NCI-H82 treated with DMSO at 0.1 percent for 48 hours (cell line): ENCODE measurements at regions not wholly inside any gene's neighbourhood (a gene's known extent, or its start where the extent isn't known, plus 50 kb on each side); places are given as distances from the start of the nearest gene placed in this dataset.

Experiments
- DNase-seq: peaks from one replicate; lab custom pipeline; 2025; ENCODE audit not compliant: unreplicated experiment; lab: John Stamatoyannopoulos, UW

DNA sequence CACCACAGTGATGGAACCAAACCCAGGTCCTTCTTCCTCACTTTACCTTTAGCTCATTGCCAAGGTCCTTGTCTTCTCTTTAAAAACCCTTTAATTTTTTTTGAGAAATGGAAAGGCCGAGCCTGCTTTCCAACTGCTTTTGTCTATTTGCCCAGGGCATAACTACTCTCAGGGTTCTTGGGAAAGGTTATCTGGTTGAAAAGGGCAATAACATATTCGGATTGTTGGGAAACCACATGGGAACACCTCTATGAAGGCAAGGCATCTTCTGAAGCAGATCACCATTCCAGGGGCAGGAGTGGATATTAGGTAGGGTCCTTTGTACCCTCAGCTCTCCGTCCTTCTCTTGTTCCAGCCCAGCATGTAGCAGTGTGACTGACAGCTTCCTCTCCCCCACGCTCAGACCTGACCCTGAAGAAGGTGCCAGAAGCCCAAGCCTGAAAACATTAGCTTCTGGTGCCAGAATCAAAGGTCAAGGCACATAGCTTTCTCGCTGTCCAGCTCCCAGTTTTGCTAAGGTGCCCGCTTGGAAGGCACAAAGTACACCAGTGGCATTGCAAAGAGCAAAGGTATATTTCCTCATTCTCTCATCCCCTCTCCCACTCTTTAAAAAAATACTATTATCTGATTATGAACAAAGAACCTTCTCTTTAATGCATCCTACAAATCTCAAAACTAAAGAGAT, 123.2 kb upstream of the LINC00305 start:
- no peak for DNase-seq

DNA sequence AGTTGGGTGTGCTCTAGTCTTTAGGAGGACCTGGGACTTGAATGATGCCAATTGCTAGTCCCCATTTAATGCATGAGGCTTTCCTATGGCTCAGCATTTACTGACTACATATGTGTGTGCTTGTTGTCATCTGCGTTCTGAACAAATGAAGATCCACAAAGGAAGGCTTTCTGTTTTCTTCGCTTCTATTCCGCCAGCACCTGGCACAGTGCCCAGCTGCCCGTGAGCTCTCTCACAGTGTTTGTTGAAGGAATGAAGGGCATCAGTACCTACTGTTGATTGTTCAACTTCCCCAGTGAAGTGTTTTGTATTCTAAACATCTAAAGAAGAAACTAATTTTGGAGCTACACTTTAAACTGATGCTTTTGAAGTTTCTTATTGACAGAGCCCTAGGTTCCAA, 122.4 kb upstream of the LINC00305 start:
- no peak for DNase-seq

DNA sequence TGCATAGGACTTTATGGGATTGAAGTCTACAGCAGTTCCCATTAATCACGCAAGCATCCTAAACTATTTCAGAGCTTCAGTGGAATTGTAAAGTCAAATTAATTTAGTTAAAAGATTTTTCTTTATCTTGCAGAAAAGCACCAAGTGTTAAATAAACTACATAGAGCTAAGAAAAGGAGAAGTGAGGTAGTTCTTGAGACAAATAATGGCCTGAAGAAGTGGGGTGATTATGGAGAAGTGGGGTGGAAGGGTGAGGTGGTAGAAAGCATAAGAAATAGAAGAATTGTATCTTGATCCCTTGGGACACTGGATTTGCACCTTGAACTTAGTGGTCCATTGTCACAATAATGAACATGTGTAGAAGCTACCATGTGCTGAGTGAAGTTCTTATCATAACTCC, 121.7 kb upstream of the LINC00305 start:
- no peak for DNase-seq

DNA sequence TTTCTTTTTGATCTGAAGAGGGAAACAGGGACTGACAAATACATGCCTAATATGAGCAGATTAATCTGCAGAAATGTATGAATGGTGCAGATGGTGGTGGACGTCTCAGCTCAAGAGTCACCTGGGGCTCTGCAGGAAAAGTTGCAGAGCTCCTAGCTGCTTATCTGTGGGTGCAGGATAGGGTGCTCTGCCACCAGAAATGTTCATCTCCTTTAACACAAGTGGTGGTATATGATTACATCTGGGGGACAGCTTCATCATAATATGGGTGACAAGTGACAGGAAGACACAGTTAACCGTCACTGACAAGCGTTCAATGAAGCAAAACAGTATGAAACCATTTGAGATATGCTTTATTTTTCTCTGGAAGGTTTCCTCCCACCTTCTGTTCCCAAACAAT, 121.2 kb upstream of the LINC00305 start:
- no peak for DNase-seq

DNA sequence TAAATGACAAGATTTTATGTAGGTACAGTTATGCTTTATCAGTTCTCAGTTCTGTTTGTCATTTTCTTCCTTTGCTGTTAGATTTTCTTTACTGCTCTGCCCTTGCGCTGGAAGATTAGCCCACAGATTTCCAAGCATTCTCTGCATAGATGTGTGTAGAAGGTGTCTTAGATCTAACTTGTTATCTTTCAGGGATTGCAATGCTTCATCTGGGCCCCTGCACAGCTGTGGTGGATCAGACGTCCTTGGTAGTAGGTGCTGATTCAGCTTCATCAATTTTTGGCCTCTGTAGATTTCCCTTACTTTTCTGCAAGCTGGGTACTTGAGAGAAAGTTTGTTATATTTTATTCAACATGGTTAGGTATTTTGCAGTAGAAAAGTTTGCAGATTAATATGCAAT, 115.3 kb upstream of the LINC00305 start:
- no peak for DNase-seq

DNA sequence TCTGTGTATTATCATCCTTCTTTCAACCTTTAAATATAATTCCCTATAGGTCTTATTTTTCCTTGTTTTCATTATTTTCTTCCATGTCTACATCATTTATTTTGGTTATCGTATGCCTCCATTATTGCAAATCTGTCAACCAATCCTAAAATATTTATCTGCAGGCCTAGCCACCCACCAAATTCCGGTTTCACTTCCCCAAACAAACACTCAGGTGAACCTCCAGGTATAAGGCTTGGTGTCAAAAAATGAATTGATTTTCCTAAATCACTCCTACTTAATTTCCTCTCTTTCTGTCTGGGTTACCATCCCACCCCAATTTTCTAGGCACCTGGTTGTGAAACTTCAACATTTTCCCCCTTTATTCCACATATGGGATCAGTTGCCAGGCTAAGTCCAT, 111.9 kb upstream of the LINC00305 start:
- DNase-seq, result no peak

DNA sequence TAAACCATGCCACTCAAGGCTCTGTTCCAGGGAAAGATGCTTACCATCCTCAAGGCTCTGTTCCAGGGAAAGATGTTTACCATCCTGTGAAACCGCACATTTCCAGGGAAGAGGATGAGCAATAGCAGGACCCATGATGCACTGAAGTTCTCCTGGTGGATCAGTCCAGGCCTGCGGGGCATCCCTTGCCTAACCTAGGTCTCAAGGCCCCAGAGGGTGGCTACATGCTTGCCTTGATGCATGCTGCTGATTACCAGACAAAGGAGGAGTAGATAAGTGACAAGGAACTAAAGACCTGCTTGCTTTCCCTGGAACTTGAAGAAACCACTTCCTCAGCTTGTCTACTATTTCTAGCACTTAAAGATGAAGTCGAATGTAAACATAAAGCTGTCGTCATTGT, 111.0 kb upstream of the LINC00305 start:
- no peak for DNase-seq

DNA sequence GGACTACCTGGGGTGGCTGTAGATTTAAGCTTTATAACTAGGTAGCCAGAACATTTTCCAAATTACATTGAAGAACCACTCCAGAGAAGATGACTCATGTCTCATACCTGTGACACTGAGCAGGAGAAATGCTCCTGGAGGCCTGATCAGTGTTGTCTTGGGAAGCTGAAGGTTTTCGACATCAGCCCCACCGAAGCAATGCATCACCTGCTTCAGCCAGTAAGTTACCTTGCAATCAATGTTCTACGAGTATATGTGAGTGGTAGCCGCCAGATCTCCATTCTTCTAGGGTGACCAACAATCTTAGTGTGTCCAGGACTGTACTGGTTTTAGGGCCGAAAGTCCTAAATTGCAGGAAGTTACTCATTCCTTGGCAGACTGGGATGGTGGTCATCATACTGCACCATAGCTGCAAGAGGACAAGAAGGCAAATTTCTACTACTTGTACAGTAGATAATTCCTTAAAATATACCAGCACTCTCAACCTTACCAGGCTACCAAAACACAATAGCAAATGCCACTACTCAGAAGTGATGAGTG, 109.3 kb upstream of the LINC00305 start:
- DNase-seq, result no peak

DNA sequence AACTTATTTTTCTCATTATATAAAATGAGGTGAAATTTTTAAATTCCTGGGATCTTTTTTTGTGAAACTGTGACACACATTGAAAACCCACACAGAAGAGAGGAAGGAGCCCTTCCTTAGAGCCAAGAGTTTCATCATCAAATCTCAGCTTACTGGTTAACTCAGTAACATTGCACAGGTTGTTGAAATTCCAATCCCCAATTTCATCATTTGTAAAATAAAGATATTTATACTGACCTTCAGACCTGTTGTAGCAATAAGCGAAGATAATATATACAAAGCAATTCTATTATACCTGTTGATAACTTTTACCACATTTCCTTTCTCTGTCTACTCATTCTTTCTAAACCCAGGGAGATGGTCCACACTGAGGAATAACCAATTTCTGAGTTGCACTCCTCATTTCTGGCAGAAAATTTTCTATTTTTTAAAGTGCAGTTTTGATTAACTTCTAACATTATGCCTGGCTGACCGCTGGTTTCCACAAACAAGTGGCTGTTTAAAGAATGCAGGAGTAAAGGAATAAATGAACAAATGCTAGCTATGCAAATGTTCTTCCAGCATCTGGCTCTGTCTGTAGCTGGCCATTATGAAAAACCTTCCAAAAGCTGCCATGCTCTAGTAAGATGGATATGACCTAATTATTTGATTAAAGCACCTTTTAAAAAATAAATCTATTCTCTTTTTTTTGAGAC, 105.7 kb upstream of the LINC00305 start:
- no peak for DNase-seq

DNA sequence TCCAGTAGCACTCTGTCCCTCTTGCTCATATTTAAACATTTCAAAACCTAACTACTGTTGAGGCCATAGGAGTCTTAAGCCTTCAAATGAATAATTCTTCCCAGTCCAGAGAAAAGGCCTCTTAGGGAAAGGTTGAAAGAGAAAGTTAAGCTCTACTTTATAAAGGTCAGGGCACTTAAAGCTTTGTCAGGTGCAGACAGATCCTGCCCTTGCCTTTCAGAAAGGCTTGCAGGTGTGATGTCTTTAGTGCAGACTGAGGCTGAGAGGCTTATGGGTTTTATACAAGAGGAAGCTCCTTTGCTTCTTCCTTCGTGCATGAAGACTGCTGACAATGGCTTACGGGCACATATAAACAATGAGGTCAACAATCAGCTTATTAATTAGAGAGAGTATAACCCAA, 105.0 kb upstream of the LINC00305 start:
- no peak for DNase-seq

DNA sequence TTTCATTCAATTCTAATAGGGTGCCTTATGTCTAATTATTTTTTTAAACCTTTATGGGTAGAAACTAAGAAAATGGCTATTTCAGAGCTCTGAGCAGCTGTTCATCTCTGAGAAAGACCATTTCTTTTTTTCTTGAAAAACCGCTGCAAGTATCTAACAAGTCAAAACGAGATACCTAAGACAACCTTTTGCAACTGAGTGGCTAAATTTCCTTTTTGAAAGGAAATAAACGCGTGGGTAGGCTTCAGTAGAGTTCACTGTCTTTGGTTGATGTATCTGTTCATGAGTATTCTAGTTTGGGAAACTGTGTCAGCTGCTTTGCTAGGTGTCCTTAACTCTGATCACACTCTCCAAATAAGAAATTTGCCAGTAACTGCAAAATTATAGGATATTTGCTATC, 104.3 kb upstream of the LINC00305 start:
- DNase-seq, result no peak

DNA sequence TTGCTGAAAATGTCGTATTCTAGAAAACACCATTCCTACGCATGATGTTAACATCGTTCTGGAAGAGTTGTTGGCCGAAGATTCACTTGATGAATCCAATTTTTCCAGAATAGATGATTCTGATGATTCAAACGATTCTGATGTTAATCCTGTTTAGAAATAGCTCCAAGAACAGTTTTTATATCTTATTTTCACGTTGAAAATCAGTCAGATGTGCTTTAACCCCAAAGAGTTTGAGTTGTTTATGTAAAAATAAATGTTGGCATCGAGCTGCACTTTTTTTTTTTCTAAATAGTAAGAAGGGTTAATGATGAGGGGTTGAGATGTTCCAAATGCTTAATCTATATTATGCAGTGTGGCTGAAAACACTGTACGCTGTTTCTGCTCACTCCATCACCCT, 99.9 kb upstream of the LINC00305 start:
- no peak for DNase-seq

DNA sequence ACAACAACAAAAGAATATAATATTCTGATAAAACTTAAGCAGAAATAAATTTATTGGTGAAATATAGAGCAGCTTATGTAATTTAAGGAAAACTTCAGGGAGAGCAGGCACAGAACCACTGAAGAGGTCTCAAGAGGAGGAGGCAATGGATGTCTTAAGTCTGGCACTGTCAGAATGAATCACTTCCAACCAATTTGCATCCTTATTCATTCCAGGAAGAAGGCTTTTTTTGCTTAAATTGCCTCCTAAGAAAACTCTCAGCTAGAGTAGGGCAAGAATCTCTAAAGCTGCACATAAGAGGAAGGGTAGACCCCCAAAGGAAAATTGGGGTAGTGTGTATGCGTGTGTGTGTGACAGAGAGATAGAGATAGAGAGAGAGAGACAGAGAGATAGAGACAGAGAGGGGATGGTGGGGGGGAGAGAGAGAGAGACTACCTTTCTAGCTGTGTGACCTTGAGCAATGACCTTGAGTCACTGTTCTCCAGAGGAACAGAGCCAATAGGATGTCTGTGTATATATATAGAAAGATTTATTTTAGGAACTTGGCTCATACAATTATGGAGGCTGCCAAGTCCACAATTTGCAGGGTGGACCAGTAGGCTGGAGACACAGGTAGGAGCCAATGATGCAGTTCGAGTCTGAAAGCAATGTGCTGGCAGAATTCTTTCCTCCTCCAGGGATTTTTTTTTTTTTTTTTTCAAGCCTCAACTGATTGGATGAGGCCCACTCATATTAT, 96.4 kb upstream of the LINC00305 start:
- no peak for DNase-seq

DNA sequence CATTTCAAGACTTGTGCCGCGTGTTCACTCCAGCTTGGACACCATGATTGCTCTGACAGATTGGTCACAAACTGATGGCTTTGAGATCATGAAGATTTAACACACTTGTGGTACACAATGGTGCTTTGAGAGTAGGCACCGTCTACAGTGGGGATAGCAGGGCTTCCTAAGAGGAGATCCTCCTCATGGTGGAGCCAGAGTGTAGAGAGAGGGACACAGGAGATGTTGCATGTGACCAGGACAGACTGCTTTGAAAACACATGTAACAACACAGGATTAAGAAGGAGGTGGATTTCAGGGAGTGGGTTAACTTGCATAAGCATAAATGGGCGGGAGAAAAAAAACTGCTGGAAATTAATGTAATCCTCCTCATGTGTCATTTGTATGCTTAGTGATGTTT, 95.7 kb upstream of the LINC00305 start:
- no peak for DNase-seq

DNA sequence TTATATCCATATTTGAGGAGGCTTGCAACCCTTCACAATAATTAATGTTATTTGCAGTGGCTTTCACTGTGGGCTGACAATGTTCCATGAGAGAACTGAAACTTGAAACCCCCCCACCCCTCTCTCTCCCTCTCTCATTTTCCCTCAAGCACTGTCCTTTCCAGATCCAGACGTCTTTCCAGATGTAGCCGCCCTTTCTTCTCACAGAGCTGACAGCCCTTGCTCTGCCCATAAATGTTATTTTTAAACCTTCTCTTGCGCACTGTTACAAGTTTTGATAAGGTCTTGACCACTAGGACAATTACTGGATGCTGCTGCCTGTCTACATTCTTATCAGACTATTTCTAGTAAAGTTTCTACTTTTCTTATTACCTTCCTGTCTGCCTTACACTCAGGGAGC, 91.4 kb upstream of the LINC00305 start:
- DNase-seq, result no peak

DNA sequence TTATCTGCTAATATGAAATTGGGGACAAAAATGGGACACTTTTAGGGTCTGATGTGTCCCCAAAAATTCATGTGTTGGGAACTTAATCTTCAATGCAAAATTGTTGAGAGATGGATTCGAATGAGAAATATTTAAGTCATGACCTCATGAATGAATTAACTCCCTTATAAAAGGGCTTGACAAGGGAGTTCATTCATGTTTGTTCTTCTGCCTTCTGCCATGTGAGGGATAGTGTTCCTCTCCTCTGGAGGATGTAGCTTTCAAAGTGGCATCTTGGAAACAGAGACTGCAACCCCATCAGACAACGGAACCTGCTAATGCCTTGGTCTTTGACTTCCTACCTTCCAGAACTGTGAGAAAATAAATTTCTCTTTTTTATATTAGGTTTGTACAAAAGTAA, 89.2 kb upstream of the LINC00305 start:
- DNase-seq, result no peak

DNA sequence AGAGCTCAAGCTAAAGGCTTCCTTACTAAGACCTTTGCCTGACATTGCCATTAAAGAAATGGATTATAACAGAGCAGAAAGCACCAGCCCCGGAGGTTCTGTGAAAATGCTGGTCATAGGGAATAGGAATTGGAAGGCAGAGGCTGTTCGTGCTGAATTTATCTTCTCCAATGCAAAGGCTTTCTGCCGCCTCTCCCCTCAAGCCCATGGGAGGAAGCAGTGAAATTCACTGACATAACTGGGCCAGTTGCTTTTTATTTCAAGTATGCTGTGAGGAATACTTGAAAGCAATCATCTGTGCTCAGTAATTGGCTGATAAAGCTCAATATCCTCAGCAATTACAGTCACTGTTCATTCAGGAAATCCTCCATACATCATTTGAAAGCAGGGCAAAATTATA, 85.4 kb upstream of the LINC00305 start:
- DNase-seq, result no peak

DNA sequence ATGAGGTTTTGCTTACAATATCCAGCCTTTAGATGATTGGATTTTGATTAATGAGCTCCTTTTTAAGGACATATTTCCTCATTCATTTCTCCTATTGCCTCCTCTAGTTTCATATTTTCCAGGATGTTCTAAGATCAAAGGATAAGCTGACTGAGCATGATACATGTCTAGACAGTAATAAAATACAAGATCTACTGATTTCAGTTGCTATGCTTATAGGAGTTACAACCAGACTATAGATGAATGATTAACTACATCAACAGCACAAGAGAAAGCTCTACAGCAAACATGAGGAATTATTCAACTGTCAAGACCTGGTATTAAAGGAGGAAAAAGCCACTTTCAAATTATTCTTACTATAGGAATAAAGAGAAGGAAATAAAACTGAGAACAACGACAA, 85.0 kb upstream of the LINC00305 start:
- DNase-seq, result no peak

DNA sequence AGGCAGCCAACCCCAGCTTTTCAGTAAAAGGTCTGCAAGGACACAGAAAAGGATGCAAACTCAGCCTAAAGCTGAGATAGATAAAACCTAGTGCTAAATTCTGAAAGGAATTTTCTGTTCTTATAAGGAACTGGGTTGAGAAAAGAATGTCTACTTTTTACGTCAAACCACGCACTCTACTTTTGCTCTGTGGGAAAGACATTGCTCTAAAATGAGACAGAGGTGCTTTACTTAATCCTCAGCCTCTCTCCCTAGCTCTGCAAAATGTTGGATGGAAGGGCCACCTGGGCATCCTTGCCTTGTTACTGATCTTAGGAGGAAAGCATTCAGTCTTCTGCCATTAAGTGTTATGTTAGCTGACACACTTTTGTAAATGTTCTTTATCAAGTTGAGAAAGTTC, 72.1 kb upstream of the LINC00305 start:
- DNase-seq, result no peak

DNA sequence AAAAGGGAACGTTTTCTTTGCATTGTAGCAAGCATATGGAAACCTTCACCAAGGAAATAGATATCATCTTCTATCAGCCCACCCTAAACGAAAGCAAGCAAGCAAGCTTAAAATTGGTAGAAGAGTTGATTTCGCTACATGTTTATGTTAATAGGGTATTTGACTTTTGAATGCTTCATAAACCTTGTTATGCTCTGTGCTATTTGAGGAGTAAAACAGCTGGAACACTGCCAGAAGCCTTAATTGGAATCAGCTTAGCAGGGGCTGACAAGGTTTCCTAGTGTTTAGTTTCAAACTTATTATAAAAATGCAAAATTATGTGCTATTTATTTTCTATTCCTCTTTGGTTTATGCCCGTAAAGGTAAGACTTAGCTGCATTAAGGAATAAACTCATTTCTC, 70.6 kb upstream of the LINC00305 start:
- no peak for DNase-seq

DNA sequence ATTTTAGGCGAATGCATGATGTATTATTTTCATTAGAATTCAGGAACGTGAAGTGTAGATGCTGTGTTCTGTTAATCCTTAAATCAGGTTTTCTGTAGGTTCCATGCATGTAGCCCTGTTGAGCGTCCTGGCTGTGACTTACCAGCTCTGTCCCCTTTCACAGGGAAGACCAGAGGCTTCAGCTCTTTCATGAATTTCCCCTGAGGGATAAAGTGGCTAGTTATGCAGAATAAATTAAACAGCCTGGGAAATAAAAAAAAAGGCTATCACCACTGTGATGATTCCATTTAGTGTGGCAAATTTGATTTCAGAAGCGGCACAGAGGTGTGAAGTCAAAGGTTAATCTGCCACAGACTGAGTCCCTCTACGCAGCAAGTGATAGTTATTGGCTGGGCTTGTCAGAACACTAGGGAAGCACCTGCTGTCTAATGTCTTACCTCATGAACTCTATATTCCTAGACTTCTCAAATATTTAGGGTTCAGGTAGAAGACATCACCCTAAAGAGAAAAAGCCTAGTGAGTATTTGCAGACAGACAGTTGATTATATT, 61.6 kb upstream of the LINC00305 start:
- no peak for DNase-seq

DNA sequence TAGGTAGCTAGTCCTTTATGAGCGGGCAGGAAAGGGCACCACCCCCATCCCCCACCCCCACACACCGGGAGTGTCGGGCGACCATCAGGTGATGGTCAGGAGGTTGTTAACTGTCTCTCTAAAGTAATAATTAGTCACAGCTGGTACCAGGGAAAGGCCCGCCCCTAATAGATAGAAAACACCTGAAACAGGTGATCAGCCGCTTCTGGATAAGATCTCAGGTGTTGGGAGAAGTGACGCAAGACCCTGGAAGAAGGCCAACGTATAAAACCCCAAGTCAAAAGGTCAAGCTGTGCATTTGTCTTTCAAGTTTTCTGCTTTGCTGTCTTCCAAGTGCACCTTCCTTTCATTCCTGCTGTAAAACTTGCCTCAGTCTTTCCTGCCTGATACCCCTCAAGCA, 59.6 kb upstream of the LINC00305 start:
- DNase-seq, result no peak
